ENCODE measurements at regions not wholly inside any gene's neighbourhood (a gene's known extent, or its start where the extent isn't known, plus 50 kb on each side); places are given as distances from the start of the nearest gene placed in this dataset.

DNA sequence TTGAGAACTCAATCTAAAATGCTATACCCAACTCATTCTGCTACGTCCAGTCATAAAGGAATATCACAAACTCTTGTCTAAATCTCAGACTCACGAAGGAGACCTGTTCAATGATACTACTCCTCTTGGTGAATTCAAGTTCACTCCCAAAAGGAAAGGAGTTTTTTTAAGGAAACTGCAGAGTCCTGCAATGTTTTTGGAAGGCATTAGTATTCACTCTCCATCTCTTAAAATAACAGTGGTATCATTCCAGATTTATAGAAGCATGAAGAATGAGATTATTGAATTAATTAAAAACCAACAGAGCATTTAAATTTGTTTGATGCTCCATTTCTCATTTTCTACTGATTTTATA is 73.4 kb downstream of the FOXD1 start:
- TF ChIP-seq, protein P1, sequence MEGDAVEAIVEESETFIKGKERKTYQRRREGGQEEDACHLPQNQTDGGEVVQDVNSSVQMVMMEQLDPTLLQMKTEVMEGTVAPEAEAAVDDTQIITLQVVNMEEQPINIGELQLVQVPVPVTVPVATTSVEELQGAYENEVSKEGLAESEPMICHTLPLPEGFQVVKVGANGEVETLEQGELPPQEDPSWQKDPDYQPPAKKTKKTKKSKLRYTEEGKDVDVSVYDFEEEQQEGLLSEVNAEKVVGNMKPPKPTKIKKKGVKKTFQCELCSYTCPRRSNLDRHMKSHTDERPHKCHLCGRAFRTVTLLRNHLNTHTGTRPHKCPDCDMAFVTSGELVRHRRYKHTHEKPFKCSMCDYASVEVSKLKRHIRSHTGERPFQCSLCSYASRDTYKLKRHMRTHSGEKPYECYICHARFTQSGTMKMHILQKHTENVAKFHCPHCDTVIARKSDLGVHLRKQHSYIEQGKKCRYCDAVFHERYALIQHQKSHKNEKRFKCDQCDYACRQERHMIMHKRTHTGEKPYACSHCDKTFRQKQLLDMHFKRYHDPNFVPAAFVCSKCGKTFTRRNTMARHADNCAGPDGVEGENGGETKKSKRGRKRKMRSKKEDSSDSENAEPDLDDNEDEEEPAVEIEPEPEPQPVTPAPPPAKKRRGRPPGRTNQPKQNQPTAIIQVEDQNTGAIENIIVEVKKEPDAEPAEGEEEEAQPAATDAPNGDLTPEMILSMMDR (conservative IDR thresholded peaks at IDR 0.05): no peak
- no peak for TF ChIP-seq ZFX (IDR thresholded peaks at IDR 0.05)
